Bronchial epithelial cell (primary cell): ENCODE measurements at regions not wholly inside any gene's neighbourhood (a gene's known extent, or its start where the extent isn't known, plus 50 kb on each side); places are given as distances from the start of the nearest gene placed in this dataset.
A peak's percentile ranks its signal among the peaks of the same experiment; 100 is the strongest.

Source experiments
- DNase-seq: peaks from one replicate; pipeline ENCODE4 v3.0.0-alpha.2; 2010; ENCODE audit warnings: low read depth
- FAIRE-seq: peaks from 2 replicates; lab custom pipeline; 2011; peaks lifted over from hg19 to GRCh38; lab: Jason Lieb, UNC
- H3K27me3 ChIP-seq: 2 replicates; pipeline ENCODE4 v1.5.1; 2011; ENCODE audit warnings: low read length; ENCODE audit not compliant: control insufficient read depth, insufficient read depth
- H3K36me3 ChIP-seq: 2 replicates; pipeline ENCODE4 v1.5.1; 2011; ENCODE audit warnings: low read length; ENCODE audit not compliant: control insufficient read depth, insufficient read depth
- H3K4me3 ChIP-seq: 2 replicates; pipeline ENCODE4 v1.5.1; 2011; ENCODE audit warnings: mild to moderate bottlenecking, low read depth, low read length, control low read depth
- TF ChIP-seq, protein P1 (sequence below): IDR thresholded peaks from 2 replicates; pipeline ENCODE4 v1.5.1; 2011; ENCODE audit warnings: mild to moderate bottlenecking, moderate library complexity, low read length, control low read depth, inconsistent platforms; ENCODE audit not compliant: insufficient read depth, severe bottlenecking

DNA sequence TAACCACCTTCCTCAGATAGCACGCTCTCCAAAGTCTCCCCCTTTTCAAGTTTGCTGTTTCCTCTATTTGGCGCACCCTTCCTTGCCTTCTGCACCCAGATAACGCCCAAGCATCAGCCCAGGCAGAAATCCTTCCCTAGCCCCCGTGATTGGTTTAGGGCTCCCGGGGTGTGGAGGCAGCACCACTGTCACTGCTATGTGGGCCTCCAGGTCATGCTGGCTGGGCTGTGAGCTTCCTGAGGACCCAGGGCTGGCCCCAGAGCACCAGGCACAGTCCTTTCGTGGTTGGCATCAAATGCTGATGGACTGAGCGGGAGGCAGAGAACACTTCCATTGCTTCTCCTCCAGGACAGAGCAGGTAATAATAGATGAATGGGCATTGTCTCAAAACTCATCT, 311.4 kb downstream of the BCL11B start:
- H3K27me3 ChIP-seq, result peaks cover 2% of the 10 kb centered on the region
- TF ChIP-seq, protein P1, sequence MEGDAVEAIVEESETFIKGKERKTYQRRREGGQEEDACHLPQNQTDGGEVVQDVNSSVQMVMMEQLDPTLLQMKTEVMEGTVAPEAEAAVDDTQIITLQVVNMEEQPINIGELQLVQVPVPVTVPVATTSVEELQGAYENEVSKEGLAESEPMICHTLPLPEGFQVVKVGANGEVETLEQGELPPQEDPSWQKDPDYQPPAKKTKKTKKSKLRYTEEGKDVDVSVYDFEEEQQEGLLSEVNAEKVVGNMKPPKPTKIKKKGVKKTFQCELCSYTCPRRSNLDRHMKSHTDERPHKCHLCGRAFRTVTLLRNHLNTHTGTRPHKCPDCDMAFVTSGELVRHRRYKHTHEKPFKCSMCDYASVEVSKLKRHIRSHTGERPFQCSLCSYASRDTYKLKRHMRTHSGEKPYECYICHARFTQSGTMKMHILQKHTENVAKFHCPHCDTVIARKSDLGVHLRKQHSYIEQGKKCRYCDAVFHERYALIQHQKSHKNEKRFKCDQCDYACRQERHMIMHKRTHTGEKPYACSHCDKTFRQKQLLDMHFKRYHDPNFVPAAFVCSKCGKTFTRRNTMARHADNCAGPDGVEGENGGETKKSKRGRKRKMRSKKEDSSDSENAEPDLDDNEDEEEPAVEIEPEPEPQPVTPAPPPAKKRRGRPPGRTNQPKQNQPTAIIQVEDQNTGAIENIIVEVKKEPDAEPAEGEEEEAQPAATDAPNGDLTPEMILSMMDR, result no peak
- no peaks in the 10 kb centered on the region for H3K36me3 ChIP-seq
- no peak overlapping the region for H3K4me3 ChIP-seq
- FAIRE-seq, result no peak
- no peak for DNase-seq

DNA sequence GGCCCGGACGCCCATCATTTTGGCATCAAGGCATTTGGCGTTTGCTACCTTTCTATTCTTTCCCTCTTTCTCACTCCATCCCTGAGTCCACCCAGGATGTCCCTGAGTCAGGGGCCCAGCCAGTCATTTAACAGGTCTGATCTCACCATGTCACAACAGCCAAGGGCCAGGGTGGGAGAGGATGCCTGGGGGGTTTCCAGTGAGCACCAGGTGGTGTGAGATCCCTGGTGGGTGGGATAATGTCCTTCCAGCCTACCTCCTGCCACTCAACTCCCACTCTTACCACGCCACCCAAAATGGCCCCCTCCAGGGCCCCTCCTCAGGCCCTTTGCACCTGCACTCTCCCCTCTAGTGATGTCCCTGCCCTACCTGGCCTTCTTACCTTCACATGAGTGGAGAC, 310.8 kb downstream of the BCL11B start:
- Histone ChIP-seq H3K4me3 (no peak overlapping the region), H3K27me3 (peaks cover 2% of the 10 kb centered on the region), H3K36me3 (no peaks in the 10 kb centered on the region)
- DNase-seq, result no peak
- TF ChIP-seq, protein P1, result no peak
- FAIRE-seq, result no peak

DNA sequence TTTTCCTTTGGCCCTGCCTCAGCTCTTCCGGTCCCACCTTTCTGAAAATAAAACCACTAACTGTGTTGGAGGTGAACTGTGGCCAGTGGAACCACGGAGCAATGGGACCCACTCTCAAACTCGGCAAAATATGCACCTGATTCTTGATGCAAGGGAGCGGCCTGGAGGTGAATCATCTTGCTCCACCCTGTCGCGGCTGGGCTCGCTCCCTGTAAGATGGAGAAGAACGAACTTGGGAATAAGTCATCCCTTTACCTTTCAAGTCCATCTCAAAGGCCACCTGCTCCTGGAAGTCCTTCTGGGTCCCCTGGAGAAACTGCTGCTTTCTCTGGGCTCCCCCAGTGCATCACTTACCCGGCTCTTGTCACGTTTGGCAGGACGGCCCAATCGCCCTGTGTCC, 309.9 kb downstream of the BCL11B start:
- TF ChIP-seq, protein P1, result no peak
- FAIRE-seq (no peak), DNase-seq (no peak)
- H3K4me3 ChIP-seq, result no peak overlapping the region
- peaks cover 2% of the 10 kb centered on the region for H3K27me3 ChIP-seq
- no peaks in the 10 kb centered on the region for H3K36me3 ChIP-seq

- FAIRE-seq, result peak; percentile 80
- no peak for DNase-seq
- TF ChIP-seq, protein P1, result no peak
Observed at GRCh38 chr14:98963610-98964009, 308.4 kb downstream of the BCL11B start.

GRCh38 chr14:98964171-98964570, 307.8 kb downstream of the BCL11B start:
- Histone ChIP-seq H3K4me3 (no peak overlapping the region), H3K36me3 (no peaks in the 10 kb centered on the region), H3K27me3 (peaks cover 2% of the 10 kb centered on the region)
- TF ChIP-seq, protein P1, result no peak
- no peak for FAIRE-seq
- DNase-seq, result no peak

More at GRCh38 chr14:98963610-98964009, 308.4 kb downstream of the BCL11B start:
- peaks cover 2% of the 10 kb centered on the region for H3K27me3 ChIP-seq
- H3K4me3 ChIP-seq, result no peak overlapping the region
- no peaks in the 10 kb centered on the region for H3K36me3 ChIP-seq

- DNase-seq (no peak), FAIRE-seq (no peak)
- Histone ChIP-seq H3K4me3 (no peak overlapping the region), H3K27me3 (peaks cover 2% of the 10 kb centered on the region), H3K36me3 (no peaks in the 10 kb centered on the region)
- TF ChIP-seq, protein P1, result no peak
Observed at GRCh38 chr14:98965076-98965475, 306.9 kb downstream of the BCL11B start.
